ENCODE measurements at regions not wholly inside any gene's neighbourhood (a gene's known extent, or its start where the extent isn't known, plus 50 kb on each side); places are given as distances from the start of the nearest gene placed in this dataset.

DNA sequence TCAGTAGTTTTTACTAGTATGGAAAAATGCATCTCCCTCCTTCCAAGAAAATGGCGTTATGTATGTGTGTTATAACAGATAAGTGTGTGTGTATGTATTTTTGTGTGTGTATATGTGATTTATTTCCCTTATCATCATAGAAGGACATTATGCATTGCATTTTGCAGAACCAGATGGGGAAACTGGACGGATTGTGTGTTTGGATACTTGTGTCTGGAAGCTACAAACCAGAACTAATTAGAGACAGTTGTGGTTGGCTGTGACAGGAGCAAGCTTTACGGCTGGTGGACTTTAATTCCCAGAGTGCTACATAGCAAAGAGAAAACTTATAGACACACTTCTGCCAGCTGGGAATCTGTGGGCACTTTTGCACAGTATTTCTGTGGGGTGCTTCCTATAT lies 162.5 kb downstream of the RWDD3 start:
- no peak overlapping the region for H3K27ac ChIP-seq
- H3K27me3 ChIP-seq, result no peaks in the 10 kb centered on the region
- no peaks in the 10 kb centered on the region for H3K4me1 ChIP-seq
- no peak overlapping the region for H3K4me3 ChIP-seq
- no peaks in the 10 kb centered on the region for H3K36me3 ChIP-seq
- WGBS, 2 donors (ENCODE audit: low coverage in 1 of 2), result 44 to 89% methylated on average over 3 of the region's 3 CpGs
- no peak for ATAC-seq
- no peak for TF ChIP-seq POLR2A (IDR thresholded peaks at IDR 0.05)
- TF ChIP-seq CTCF (IDR thresholded peaks at IDR 0.05), result no peak
- TF ChIP-seq EP300 (IDR thresholded peaks at IDR 0.05), result no peak
- no peak for TF ChIP-seq POLR2AphosphoS5 (IDR thresholded peaks at IDR 0.05)
- no peaks in the 10 kb centered on the region for H3K9me3 ChIP-seq

- no peak for TF ChIP-seq POLR2A (IDR thresholded peaks at IDR 0.05)
- Histone ChIP-seq H3K27ac (no peak overlapping the region), H3K36me3 (no peaks in the 10 kb centered on the region), H3K4me3 (no peak overlapping the region), H3K9me3 (peaks cover 0 to 17% (median 0%) of the 10 kb centered on the region in 3 donors), H3K4me1 (no peaks in the 10 kb centered on the region), H3K27me3 (no peaks in the 10 kb centered on the region)
- no peak for ATAC-seq
- WGBS, 2 donors (ENCODE audit: low coverage in 1 of 2), result 67 to 75% methylated on average over 1 to 2 of the region's 2 CpGs
Measured at GRCh38 chr1:95402780-95403179, 168.8 kb downstream of the RWDD3 start.

GRCh38 chr1:95406279-95406678 lies 172.3 kb downstream of the RWDD3 start:
- no peaks in the 10 kb centered on the region for H3K36me3 ChIP-seq
- TF ChIP-seq POLR2AphosphoS5 (IDR thresholded peaks at IDR 0.05) (no peak), POLR2A (IDR thresholded peaks at IDR 0.05) (no peak), EP300 (IDR thresholded peaks at IDR 0.05) (no peak), CTCF (IDR thresholded peaks at IDR 0.05) (no peak)
- H3K27ac ChIP-seq, result no peak overlapping the region
- no peak overlapping the region for H3K4me3 ChIP-seq
- no peaks in the 10 kb centered on the region for H3K4me1 ChIP-seq
- peaks cover 0 to 17% (median 0%) of the 10 kb centered on the region in 3 donors for H3K9me3 ChIP-seq
- no peaks in the 10 kb centered on the region for H3K27me3 ChIP-seq
- 83 to 100% methylated on average over 1 of the region's 1 CpG for WGBS, 2 donors (ENCODE audit: low coverage in 1 of 2)
- no peak for ATAC-seq

- Histone ChIP-seq H3K36me3 (no peaks in the 10 kb centered on the region), H3K4me3 (no peak overlapping the region), H3K9me3 (peaks cover 0 to 17% (median 0%) of the 10 kb centered on the region in 3 donors), H3K27me3 (no peaks in the 10 kb centered on the region), H3K27ac (no peak overlapping the region), H3K4me1 (no peaks in the 10 kb centered on the region)
- WGBS, 2 donors (ENCODE audit: low coverage in 1 of 2), result 40 to 61% methylated on average over 7 to 10 of the region's 10 CpGs
- no peak for TF ChIP-seq EP300 (IDR thresholded peaks at IDR 0.05)
- TF ChIP-seq POLR2AphosphoS5 (IDR thresholded peaks at IDR 0.05), result no peak
- TF ChIP-seq POLR2A (IDR thresholded peaks at IDR 0.05), result no peak
- no peak for TF ChIP-seq CTCF (IDR thresholded peaks at IDR 0.05)
- ATAC-seq, result no peak
Measured at GRCh38 chr1:95407131-95407885, 173.3 kb downstream of the RWDD3 start.

- H3K27me3 ChIP-seq, result no peaks in the 10 kb centered on the region
- TF ChIP-seq POLR2AphosphoS5 (IDR thresholded peaks at IDR 0.05) (no peak), EP300 (IDR thresholded peaks at IDR 0.05) (no peak), POLR2A (IDR thresholded peaks at IDR 0.05) (no peak), CTCF (IDR thresholded peaks at IDR 0.05) (no peak)
- no peak overlapping the region for H3K27ac ChIP-seq
- 59 to 77% methylated on average over 8 of the region's 8 CpGs for WGBS, 2 donors (ENCODE audit: low coverage in 1 of 2)
- no peak for ATAC-seq
- H3K4me3 ChIP-seq, result no peak overlapping the region
- no peaks in the 10 kb centered on the region for H3K36me3 ChIP-seq
- peaks cover 0 to 14% (median 0%) of the 10 kb centered on the region in 3 donors for H3K9me3 ChIP-seq
- no peaks in the 10 kb centered on the region for H3K4me1 ChIP-seq
Measured at GRCh38 chr1:95407886-95408291, 173.9 kb downstream of the RWDD3 start.
